Urinary bladder (tissue), 3 donors: ENCODE measurements at regions not wholly inside any gene's neighbourhood (a gene's known extent, or its start where the extent isn't known, plus 50 kb on each side); places are given as distances from the start of the nearest gene placed in this dataset.

Source experiments
- DNase-seq: peaks from one replicate; pipeline ENCODE4 v3.0.0-alpha.2; 2015; ENCODE audit errors: extremely low spot score
- H3K27ac ChIP-seq: one replicate; pipeline ENCODE4 v1.5.1; 2013; ENCODE audit warnings: low read depth, mild to moderate bottlenecking, moderate library complexity
- H3K36me3 ChIP-seq: one replicate; pipeline ENCODE4 v1.6.1; 2013; ENCODE audit warnings: mild to moderate bottlenecking, moderate library complexity; ENCODE audit not compliant: insufficient read depth
- H3K4me1 ChIP-seq: one replicate; pipeline ENCODE4 v1.6.1; 2013; ENCODE audit warnings: mild to moderate bottlenecking, moderate library complexity; ENCODE audit not compliant: insufficient read depth
- H3K4me3 ChIP-seq: one replicate; pipeline ENCODE4 v1.5.1; 2013; ENCODE audit warnings: low read depth, low read length
- WGBS: extraction: QIAGEN DNeasy Blood & Tissue Kit; methylation state at CpG from one replicate; pipeline ENCODE4 v1.1.7; 2013; 5-methylcytosine and 5-hydroxymethylcytosine counted together
- donor health status: healthy with polysubstance abuse.
- donor health status: healthy.

DNA sequence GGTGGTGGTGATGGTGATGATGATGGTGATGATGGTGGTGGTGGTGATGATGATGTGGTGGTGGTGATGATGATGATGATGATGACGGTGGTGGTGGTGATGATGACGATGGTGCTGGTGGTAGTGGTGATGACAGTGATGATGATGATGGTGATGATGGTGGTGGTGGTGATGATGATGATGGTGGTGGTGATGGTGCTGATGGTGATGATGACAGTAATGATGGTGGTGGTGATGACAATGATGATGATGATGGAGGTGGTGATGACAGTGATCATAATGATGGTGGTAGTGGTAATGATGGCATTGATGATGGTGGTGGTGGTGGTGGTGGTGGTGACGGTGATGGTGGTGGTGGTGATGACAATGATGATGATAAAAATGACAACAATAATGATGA, 52.1 kb upstream of the ANO1 start:
- DNase-seq: no peak
- WGBS: 74% methylated on average over 3 of the region's 3 CpGs
- Histone ChIP-seq H3K27ac (no peak overlapping the region), H3K36me3 (no peaks in the 10 kb centered on the region), H3K4me1 (no peaks in the 10 kb centered on the region), H3K4me3 (no peak overlapping the region)

DNA sequence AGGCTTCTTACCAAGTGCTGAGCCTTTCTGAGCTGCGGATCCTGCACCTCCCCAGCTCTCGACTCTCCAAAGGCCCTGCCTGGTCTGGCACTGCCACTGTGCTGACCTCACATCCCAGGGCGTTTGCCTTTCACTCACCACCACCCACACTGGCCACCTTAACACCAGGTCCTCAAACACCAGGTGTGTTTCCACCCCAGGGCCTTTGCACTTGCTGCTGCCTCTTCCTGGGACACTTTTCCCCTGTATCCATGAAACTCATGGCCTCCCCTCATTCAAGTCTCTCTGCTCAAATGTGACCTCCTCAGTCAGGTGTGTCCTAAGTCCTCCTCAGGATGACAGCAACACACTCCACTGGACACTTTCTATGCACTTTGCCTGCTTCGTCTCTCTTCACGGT, 51.4 kb upstream of the ANO1 start:
- 90% methylated on average over 5 of the region's 5 CpGs for WGBS
- Histone ChIP-seq H3K36me3 (no peaks in the 10 kb centered on the region), H3K4me1 (no peaks in the 10 kb centered on the region), H3K4me3 (no peak overlapping the region), H3K27ac (no peak overlapping the region)
- DNase-seq: no peak

DNA sequence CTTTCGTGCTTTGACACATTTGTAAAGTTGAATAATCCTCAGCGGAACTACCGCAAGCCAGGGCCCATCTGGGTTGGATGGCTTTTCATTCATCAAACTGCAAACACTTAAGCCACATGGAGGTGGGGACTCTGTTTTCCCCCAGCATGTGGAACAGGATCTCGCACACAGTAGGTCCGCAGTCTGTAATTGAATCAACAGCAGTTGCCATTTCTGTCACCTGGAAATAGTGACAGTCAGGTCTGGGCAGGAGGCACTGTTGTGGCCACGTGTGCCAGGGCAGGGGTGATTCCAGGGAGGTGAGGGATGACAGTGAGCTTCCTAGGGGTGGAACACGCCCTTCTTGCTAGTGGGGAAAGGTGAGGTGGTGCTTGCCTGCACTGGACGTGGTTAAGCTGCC, 50.7 kb upstream of the ANO1 start:
- 91% methylated on average over 8 of the region's 8 CpGs for WGBS
- H3K4me3 ChIP-seq: no peak overlapping the region
- no peak for DNase-seq
- no peaks in the 10 kb centered on the region for H3K4me1 ChIP-seq
- no peak overlapping the region for H3K27ac ChIP-seq
- no peaks in the 10 kb centered on the region for H3K36me3 ChIP-seq

GRCh38 chr11:70028147-70028855, 49.8 kb upstream of the ANO1 start:
- Histone ChIP-seq H3K36me3 (no peaks in the 10 kb centered on the region), H3K4me3 (no peak overlapping the region), H3K27ac (no peak overlapping the region), H3K4me1 (no peaks in the 10 kb centered on the region)
- no peak for DNase-seq
- WGBS: 80% methylated on average over 12 of the region's 12 CpGs
